DND-41 (cell line): ENCODE measurements at regions not wholly inside any gene's neighbourhood (a gene's known extent, or its start where the extent isn't known, plus 50 kb on each side); places are given as distances from the start of the nearest gene placed in this dataset.

Source experiments
- ATAC-seq: fragments of 200-7000 bp; cut with Tn5 transposase; 3 replicates; pipeline ENCODE4 v1.9.1; 2021; ENCODE audit warnings: low read depth; ENCODE audit not compliant: insufficient read depth
- DNase-seq: peaks from one replicate; pipeline ENCODE4 v3.0.0-alpha.2; 2020
- H2AFZ ChIP-seq: 2 replicates; pipeline ENCODE4 v1.6.0; 2012; ENCODE audit warnings: low read depth, low read length
- H3K27ac ChIP-seq: 2 replicates; pipeline ENCODE4 v1.5.1; 2012; ENCODE audit warnings: low read length, inconsistent platforms
- H3K27me3 ChIP-seq: fragments of 200-600 bp; sonication (generic); 2 replicates; pipeline ENCODE4 v1.6.0; 2012; ENCODE audit warnings: low read length, mild to moderate bottlenecking, inconsistent platforms; ENCODE audit not compliant: insufficient read depth, poor library complexity
- H3K36me3 ChIP-seq: 2 replicates; pipeline ENCODE4 v1.5.1; 2012; ENCODE audit warnings: low read length, inconsistent platforms; ENCODE audit not compliant: insufficient read depth
- H3K4me1 ChIP-seq: 2 replicates; pipeline ENCODE4 v1.5.1; 2012; ENCODE audit warnings: mild to moderate bottlenecking, low read length; ENCODE audit not compliant: insufficient read depth
- H3K4me2 ChIP-seq: 2 replicates; pipeline ENCODE4 v1.6.0; 2012; ENCODE audit warnings: mild to moderate bottlenecking, moderate library complexity, low read length, inconsistent platforms; ENCODE audit not compliant: insufficient read depth
- H3K4me3 ChIP-seq, 2 experiments: fragments of 200-600 bp in 1 of 2; shearing (Covaris generic) in 1 of 2; 2 replicates each; pipeline ENCODE4 v1.5.1; 2012 to 2016; ENCODE audit warnings: inconsistent platforms in 2 of 2, low read length in 2 of 2, mild to moderate bottlenecking in 2 of 2, low read depth in 1 of 2, moderate library complexity in 1 of 2
- H3K79me2 ChIP-seq: 2 replicates; pipeline ENCODE4 v1.6.0; 2012; ENCODE audit warnings: low read length, inconsistent platforms; ENCODE audit not compliant: insufficient read depth
- H3K9ac ChIP-seq: 2 replicates; pipeline ENCODE4 v1.6.0; 2012; ENCODE audit warnings: low read depth, mild to moderate bottlenecking, inconsistent platforms, low read length, moderate library complexity
- H3K9me3 ChIP-seq: 2 replicates; pipeline ENCODE4 v1.5.1; 2012; ENCODE audit warnings: low read length, moderate library complexity, mild to moderate bottlenecking, inconsistent platforms; ENCODE audit not compliant: insufficient read depth, severe bottlenecking
- H4K20me1 ChIP-seq: 2 replicates; pipeline ENCODE4 v1.6.0; 2012; ENCODE audit warnings: low read length; ENCODE audit not compliant: insufficient read depth
- EZH2 ChIP-seq: IDR thresholded peaks from 3 replicates; pipeline ENCODE4 v1.6.1; 2012; ENCODE audit warnings: borderline replicate concordance, low read depth, mild to moderate bottlenecking, moderate library complexity, low read length, inconsistent platforms; ENCODE audit not compliant: severe bottlenecking
- TF ChIP-seq, protein P1 (sequence below): IDR thresholded peaks from 2 replicates; pipeline ENCODE4 v1.5.1; 2012; ENCODE audit warnings: borderline replicate concordance, low read length, moderate library complexity, mild to moderate bottlenecking; ENCODE audit not compliant: poor library complexity, severe bottlenecking; ENCODE audit errors: extremely low read depth

DNA sequence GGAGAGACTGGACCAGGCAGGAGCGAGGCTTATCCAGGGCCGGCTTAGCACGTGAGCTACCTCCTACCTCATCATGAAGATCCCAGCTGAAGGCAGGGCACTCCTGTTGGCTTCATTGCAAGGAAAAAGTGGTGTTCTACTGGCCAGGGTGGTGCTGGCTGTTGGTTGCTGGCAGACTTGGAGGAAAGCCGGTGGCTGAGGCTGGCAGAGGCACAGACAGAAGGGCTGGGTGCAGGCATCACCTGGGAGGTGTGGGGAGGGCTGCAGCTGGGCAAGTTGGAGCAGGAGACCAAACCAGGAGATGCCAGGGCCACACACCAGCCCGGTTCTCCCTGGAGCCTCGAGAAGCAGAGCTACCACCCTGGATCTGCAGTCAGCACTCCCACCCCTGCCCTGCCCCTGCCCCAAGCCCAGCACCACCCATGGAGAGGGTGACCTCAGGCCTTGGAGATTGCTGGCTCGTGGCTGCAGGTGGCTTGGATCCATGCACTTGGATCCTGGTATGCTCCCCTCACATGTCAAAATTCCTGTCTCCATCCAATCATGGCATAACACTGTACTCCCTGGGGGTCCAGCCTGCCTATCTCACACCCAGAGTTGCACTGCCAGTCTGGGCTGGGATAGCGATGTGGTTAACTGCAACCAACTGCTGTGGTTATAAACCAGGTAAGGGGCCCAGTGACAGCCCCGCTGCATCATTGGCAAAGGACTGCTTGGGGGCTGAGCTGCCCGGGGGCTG lies 49.7 kb downstream of the GLI2 start:
- H3K4me1 ChIP-seq: no peaks in the 10 kb centered on the region
- no peak for ATAC-seq
- H3K4me3 ChIP-seq: no peak overlapping the region
- no peaks in the 10 kb centered on the region for H3K36me3 ChIP-seq
- no peak overlapping the region for H3K9ac ChIP-seq
- H2AFZ ChIP-seq: no peak overlapping the region
- TF ChIP-seq, protein P1, sequence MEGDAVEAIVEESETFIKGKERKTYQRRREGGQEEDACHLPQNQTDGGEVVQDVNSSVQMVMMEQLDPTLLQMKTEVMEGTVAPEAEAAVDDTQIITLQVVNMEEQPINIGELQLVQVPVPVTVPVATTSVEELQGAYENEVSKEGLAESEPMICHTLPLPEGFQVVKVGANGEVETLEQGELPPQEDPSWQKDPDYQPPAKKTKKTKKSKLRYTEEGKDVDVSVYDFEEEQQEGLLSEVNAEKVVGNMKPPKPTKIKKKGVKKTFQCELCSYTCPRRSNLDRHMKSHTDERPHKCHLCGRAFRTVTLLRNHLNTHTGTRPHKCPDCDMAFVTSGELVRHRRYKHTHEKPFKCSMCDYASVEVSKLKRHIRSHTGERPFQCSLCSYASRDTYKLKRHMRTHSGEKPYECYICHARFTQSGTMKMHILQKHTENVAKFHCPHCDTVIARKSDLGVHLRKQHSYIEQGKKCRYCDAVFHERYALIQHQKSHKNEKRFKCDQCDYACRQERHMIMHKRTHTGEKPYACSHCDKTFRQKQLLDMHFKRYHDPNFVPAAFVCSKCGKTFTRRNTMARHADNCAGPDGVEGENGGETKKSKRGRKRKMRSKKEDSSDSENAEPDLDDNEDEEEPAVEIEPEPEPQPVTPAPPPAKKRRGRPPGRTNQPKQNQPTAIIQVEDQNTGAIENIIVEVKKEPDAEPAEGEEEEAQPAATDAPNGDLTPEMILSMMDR: no peak
- TF ChIP-seq EZH2: no peak
- H4K20me1 ChIP-seq: no peaks in the 10 kb centered on the region; the same call in 1 of the 2 replicates
- DNase-seq: no peak
- H3K79me2 ChIP-seq: no peaks in the 10 kb centered on the region
- no peaks in the 10 kb centered on the region for H3K9me3 ChIP-seq
- H3K27me3 ChIP-seq: no peaks in the 10 kb centered on the region
- H3K4me2 ChIP-seq: no peak overlapping the region
- no peak overlapping the region for H3K27ac ChIP-seq

DNA sequence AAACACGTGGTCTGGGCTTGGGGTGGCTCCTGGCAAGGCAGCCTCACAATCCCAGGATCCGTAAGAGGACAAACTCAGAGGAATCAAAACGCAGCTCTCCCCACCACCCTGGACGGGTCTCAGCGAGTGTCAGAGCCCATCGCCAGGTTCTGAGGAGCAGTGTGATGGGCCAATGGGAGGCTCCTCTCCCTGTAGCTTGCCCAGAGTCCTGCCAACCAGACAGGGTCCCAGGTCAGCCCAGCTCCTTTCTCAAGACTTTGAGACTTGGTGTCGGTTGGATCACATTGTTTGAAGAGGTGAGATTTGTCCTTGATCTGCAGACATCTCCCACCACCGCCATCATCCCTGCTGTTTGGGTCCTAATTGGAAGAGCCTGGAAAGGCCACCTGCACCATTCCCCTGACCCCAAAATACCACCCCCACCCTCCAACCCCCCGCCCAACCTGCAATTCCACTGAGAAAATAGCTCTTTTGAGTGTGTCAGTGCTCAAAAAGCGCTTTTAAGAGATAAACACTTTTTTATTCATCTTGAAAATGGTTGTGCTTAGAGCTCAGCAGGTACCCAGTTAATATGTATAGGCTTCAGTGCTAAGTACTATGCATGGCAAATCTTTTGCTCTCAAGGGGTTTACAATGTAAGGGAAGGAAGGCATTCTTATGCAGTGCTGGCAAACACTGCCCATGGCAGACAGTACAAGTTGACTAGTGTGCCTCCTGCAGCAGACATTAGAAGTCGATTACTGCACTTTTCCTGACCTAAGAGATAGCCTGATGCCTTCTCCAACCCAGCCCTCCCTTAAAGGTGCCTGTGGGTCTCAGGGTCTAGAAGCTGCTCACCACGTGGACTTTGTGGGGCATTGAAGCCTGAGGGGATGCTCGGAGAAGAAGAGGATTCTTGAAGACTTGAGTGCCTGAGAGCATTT lies 50.6 kb downstream of the GLI2 start:
- H3K4me2 ChIP-seq: no peak overlapping the region
- H3K36me3 ChIP-seq: no peaks in the 10 kb centered on the region
- TF ChIP-seq EZH2: no peak
- TF ChIP-seq, protein P1: no peak
- ATAC-seq: no peak
- H3K4me1 ChIP-seq: no peaks in the 10 kb centered on the region
- H3K27ac ChIP-seq: no peak overlapping the region
- H3K79me2 ChIP-seq: no peaks in the 10 kb centered on the region
- no peak for DNase-seq
- H4K20me1 ChIP-seq: no peaks in the 10 kb centered on the region; the same call in 1 of the 2 replicates
- no peaks in the 10 kb centered on the region for H3K27me3 ChIP-seq
- no peak overlapping the region for H3K4me3 ChIP-seq
- H3K9me3 ChIP-seq: no peaks in the 10 kb centered on the region
- no peak overlapping the region for H3K9ac ChIP-seq
- H2AFZ ChIP-seq: no peak overlapping the region

DNA sequence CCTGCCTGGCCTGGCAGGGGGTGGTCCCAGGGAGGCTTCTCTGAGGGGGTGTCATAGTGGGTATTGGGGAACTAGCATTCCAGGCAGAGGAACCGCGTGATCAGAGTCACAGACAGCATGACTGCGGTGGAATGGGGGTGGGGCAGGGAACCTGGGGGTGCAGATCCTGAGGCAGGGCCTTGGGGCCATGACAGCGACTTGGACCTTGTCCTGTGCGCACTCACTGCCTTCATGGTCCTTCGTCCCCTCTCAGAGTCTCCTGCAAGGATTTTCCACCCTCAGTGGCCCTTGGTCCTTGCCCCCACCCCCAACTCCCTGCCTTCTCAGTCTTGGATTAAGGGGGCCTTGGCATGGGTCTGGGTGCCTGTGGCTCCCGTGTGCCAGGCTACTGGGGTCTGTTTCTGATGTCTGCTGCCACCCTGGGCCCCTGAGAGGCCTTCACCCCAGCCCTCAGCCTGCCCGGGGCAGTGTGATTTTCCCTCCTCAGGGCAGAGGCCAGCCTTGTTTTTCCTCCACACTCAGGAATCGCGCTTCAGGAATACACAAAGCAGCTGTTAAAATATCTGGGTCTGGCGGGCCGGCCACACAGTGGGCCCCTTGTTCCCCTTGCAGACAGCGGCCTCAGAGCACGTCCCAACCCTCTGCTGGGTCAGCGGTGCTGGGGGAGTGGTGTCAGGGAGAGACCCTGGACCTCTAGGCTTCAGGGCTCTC lies 51.6 kb downstream of the GLI2 start:
- Histone ChIP-seq H3K9me3 (no peaks in the 10 kb centered on the region), H3K4me1 (no peaks in the 10 kb centered on the region), H3K4me2 (no peak overlapping the region), H4K20me1 (peaks cover 4% of the 10 kb centered on the region; the same call in 1 of the 2 replicates), H3K4me3 (no peak overlapping the region), H3K27me3 (no peaks in the 10 kb centered on the region), H3K9ac (no peak overlapping the region), H3K36me3 (no peaks in the 10 kb centered on the region), H3K27ac (no peak overlapping the region), H2AFZ (no peak overlapping the region), H3K79me2 (no peaks in the 10 kb centered on the region)
- TF ChIP-seq EZH2: no peak
- no peak for DNase-seq
- no peak for ATAC-seq
